ENCODE measurements at regions not wholly inside any gene's neighbourhood (a gene's known extent, or its start where the extent isn't known, plus 50 kb on each side); places are given as distances from the start of the nearest gene placed in this dataset.

DNA sequence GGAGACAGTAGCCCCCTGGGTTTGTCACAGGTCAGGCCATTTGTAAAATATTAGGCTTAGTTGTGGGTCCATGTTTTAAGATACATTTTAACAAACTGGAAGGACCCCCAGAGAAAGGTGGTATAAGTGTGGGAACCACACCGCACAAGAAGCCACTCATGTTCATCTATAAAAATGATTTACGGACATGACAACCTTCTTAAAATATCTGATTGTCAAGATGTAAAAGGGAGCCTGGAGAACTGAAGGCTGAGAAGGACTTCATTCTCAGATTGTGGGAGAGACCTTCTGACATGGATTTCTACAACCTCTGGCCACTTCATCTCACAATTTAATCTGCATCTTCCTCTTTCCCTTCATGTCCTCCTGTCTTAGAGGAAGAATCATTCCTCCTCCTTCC, 102.4 kb downstream of the VCPKMT start:
- no peak overlapping the region for H3K27ac ChIP-seq
- TF ChIP-seq, protein P1, sequence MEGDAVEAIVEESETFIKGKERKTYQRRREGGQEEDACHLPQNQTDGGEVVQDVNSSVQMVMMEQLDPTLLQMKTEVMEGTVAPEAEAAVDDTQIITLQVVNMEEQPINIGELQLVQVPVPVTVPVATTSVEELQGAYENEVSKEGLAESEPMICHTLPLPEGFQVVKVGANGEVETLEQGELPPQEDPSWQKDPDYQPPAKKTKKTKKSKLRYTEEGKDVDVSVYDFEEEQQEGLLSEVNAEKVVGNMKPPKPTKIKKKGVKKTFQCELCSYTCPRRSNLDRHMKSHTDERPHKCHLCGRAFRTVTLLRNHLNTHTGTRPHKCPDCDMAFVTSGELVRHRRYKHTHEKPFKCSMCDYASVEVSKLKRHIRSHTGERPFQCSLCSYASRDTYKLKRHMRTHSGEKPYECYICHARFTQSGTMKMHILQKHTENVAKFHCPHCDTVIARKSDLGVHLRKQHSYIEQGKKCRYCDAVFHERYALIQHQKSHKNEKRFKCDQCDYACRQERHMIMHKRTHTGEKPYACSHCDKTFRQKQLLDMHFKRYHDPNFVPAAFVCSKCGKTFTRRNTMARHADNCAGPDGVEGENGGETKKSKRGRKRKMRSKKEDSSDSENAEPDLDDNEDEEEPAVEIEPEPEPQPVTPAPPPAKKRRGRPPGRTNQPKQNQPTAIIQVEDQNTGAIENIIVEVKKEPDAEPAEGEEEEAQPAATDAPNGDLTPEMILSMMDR (IDR thresholded peaks at IDR 0.05) = no peak
- no peak for TF ChIP-seq ZFX (IDR thresholded peaks at IDR 0.05; ENCODE audit: borderline replicate concordance)

DNA sequence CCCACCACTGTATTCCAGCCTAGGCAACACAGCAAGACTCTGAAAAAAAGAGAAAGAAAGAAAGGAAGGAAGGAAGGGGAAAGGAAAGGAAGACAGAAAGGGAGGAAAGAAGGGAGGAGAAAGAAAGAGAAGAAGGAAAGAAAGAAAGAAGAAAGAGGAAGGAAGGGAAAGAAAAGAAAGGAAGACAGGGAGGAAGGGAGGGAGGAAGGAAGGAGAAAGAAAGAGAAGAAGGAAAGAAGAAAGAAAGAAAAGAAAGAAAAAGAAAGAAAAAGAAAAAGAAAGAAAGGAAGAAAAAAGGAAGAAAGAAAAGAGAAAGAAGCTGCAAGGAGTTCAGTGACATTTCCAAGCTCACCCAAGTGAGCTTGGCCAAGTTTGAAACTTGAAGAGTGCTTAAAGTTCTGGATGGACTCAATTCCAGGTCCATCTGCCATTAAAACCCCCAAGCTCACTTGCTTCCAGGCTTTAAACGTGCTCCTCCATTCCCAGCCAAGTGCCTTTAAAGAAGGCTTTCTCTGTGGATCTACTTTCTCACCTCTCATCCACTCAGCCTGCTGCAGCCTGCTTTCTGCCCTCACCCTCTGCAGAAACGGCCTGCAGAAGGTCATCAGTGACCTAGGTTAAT, 101.5 kb downstream of the VCPKMT start:
- TF ChIP-seq ZFX (IDR thresholded peaks at IDR 0.05; ENCODE audit: borderline replicate concordance) = no peak
- TF ChIP-seq, protein P1 (IDR thresholded peaks at IDR 0.05) = no peak
- H3K27ac ChIP-seq = no peak overlapping the region

DNA sequence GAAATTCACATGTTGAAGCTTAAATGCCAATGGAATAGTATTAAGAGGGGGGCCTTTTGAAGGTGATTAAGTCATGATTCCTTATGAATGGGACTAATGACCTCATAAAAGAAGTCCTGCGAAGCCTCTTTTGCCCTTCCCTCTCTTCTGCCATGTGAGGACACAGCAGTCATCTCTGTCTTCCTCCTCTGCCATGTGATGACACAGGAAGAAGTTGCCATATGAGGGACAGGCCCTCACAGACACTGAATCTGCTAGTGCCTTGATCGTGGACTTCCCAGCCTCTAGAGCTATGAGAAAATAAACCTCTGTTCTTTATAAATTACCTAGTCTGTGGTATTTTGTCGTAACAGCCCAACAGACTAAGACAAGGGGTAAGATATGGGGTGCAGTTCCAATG, 100.7 kb downstream of the VCPKMT start:
- no peak for TF ChIP-seq ZFX (IDR thresholded peaks at IDR 0.05; ENCODE audit: borderline replicate concordance)
- TF ChIP-seq, protein P1 (IDR thresholded peaks at IDR 0.05) = no peak
- H3K27ac ChIP-seq = no peak overlapping the region

DNA sequence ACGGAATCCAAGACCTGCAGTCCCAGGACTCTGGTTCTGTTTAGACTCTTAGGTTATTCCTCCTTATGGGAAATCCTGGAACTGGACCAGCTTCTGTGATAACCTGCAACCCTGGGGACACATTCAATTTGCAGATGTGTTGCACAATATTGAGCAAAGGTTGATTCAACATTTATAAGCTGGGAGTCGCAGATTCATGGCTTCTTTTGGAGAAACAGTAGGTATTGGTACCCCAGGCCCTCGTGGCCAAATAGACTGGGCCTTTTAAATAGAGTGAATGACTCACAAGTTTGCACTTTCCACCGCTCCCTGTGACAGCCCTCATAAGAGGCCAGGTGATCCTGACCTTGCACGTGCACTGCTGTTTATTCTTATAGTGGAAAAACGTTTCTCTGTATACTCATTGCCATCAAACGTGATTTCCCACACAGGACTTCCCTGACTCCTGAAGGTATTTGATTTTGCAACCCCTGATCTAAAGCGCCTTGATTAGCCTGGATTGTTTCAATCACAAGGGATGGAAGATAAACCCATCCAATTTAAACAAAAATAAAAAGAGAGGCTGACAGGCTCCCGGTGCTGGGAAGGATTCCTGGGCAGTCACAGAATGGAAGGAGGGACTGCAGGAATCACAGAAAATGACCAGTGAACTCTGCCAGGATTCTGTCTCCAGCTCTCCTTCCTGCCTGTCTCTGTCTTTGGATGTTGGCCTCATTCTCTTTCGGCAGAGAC, 98.0 kb downstream of the VCPKMT start:
- no peak for TF ChIP-seq ZFX (IDR thresholded peaks at IDR 0.05; ENCODE audit: borderline replicate concordance)
- TF ChIP-seq, protein P1 (IDR thresholded peaks at IDR 0.05) = no peak
- no peak overlapping the region for H3K27ac ChIP-seq

DNA sequence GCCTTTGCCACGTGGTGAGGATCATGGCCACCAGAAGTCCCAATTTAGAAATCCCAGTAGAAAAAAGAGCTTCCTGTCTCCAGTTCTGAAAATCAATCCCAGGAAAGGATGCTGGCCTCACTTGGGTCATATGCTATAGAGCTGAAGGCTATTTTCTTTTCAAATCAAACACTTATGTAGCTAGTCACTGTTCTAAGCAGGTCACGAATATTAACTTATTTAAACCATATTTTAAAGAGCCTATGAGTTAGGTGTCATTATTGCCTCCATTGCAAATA, 97.5 kb downstream of the VCPKMT start:
- no peak for TF ChIP-seq ZFX (IDR thresholded peaks at IDR 0.05; ENCODE audit: borderline replicate concordance)
- TF ChIP-seq, protein P1 (IDR thresholded peaks at IDR 0.05) = no peak
- no peak overlapping the region for H3K27ac ChIP-seq

DNA sequence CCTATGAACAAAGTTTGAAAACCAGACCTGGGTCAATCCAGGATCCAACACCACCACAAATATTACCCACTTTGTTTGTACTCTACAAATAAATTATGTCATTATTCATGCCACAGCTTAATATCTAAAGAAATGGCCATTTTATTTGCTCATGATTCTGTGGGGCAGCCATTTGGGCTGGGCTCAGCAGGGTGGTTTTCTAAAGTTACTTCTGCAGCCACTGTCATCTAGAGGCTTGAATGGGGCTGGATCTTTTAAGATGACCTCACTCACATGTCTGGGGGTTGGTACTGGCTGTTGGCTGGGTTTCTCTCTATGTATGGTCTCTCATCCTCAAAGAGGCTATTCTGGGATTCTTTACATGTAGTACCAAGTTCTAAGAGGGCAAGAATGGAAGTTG, 96.2 kb downstream of the VCPKMT start:
- no peak overlapping the region for H3K27ac ChIP-seq
- TF ChIP-seq, protein P1 (IDR thresholded peaks at IDR 0.05) = no peak
- TF ChIP-seq ZFX (IDR thresholded peaks at IDR 0.05; ENCODE audit: borderline replicate concordance) = no peak

DNA sequence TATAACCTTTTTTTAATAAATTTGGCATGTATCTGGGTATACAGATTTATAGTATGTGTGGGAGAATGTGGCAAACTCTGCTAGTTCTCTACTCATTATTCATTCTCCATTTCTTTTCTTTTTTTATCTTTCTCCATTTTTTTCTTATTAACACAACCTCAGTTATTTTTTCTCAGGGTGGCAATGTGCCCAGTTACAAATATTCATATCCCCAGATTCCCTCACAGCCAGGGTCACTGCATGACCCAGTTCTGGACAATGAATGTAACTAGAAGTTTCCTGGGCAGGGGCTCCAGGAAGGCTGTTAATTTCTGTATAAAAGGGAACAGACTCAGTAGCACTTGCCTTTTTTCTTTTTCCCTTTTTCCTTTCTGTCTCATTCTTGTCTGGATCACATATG, 95.6 kb downstream of the VCPKMT start:
- no peak for TF ChIP-seq ZFX (IDR thresholded peaks at IDR 0.05; ENCODE audit: borderline replicate concordance)
- TF ChIP-seq, protein P1 (IDR thresholded peaks at IDR 0.05) = no peak
- H3K27ac ChIP-seq = no peak overlapping the region

All from 22Rv1 (cell line).